ENCODE measurements at regions not wholly inside any gene's neighbourhood (a gene's known extent, or its start where the extent isn't known, plus 50 kb on each side); places are given as distances from the start of the nearest gene placed in this dataset.

- no peak for TF ChIP-seq CTCF (IDR thresholded peaks at IDR 0.05)
- no peak for TF ChIP-seq FOXJ3 (CRISPR knock-in tag; IDR thresholded peaks at IDR 0.05; ENCODE audit: borderline replicate concordance)
Observed at GRCh38 chr14:98708555-98708954, 563.4 kb downstream of the BCL11B start.

Data from WTC11 (cell line).